ENCODE measurements at regions not wholly inside any gene's neighbourhood (a gene's known extent, or its start where the extent isn't known, plus 50 kb on each side); places are given as distances from the start of the nearest gene placed in this dataset.
A peak's percentile ranks its signal among the peaks of the same experiment; 100 is the strongest.

DNA sequence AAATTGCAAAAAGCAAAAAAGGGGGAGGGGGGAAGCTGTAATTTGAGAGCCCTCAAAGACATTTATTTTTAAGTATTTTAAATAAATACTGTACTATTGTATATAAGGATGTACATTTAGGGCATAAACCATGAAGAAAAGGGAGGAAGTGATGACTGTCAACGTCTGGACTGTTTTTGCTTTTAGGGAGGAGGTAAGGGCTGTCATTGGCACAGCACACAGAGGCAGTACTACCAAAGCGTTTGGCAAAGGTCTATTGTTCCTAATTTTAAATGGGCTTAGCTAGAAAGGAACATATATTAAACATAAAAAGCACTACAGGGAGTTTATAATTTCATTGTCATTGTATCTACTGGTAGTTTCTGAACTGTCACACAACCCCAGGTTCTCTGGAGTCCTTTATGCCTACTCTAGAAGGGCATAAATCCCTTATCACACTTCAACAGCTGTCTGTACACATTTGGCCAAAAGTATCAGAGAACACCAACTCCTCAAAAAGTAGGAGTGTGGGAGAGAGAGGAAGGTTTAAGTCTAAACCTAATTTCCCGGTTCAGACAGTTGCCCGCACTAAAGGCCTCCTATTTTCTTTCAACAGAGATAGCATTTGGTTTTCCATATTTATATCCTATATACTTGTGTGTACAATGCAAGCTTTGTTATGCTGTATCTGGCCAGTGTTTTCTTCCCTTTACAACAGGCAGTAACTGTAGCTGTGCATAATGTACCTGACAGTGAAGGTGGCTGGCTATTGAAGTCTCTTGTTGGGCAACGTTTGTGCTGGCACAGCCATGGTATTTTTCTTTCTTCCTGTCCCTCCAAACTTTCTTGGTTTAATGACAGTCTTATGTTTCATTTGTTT is 406.2 kb downstream of the KLF5 start:
- FAIRE-seq, result no peak
- no peak overlapping the region for H3K4me3 ChIP-seq (ENCODE audit: low read depth, low read length)
- no peaks in the 10 kb centered on the region for H3K27me3 ChIP-seq (ENCODE audit: control insufficient read depth, insufficient read depth, low read length)
- no peaks in the 10 kb centered on the region for H3K36me3 ChIP-seq (ENCODE audit: control insufficient read depth, insufficient read depth, low read length)
- TF ChIP-seq, protein P1, sequence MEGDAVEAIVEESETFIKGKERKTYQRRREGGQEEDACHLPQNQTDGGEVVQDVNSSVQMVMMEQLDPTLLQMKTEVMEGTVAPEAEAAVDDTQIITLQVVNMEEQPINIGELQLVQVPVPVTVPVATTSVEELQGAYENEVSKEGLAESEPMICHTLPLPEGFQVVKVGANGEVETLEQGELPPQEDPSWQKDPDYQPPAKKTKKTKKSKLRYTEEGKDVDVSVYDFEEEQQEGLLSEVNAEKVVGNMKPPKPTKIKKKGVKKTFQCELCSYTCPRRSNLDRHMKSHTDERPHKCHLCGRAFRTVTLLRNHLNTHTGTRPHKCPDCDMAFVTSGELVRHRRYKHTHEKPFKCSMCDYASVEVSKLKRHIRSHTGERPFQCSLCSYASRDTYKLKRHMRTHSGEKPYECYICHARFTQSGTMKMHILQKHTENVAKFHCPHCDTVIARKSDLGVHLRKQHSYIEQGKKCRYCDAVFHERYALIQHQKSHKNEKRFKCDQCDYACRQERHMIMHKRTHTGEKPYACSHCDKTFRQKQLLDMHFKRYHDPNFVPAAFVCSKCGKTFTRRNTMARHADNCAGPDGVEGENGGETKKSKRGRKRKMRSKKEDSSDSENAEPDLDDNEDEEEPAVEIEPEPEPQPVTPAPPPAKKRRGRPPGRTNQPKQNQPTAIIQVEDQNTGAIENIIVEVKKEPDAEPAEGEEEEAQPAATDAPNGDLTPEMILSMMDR (IDR thresholded peaks at IDR 0.05; ENCODE audit: insufficient read depth, low read length, severe bottlenecking), result no peak
- no peak for DNase-seq (ENCODE audit: low read depth)

DNA sequence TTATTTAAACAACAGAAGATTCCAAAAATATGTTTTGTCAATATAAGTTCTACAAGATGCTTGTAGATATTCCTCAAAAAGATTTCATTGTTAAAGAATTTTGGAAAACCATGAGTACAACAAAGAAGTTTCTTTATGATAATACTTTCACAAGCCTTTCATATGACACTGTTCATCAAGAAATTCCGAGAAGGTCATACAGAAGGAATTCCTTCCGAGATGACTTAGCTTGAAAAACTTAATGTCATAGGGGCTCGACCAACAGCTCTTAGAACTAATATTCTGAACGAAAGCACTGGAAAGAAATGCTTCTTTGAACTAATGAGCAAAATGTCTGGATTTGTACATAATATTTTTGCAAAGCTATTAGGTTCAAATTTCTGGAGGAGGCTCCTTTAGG is 403.4 kb downstream of the KLF5 start:
- FAIRE-seq, result no peak
- TF ChIP-seq, protein P1 (IDR thresholded peaks at IDR 0.05; ENCODE audit: insufficient read depth, low read length, severe bottlenecking), result no peak

DNA sequence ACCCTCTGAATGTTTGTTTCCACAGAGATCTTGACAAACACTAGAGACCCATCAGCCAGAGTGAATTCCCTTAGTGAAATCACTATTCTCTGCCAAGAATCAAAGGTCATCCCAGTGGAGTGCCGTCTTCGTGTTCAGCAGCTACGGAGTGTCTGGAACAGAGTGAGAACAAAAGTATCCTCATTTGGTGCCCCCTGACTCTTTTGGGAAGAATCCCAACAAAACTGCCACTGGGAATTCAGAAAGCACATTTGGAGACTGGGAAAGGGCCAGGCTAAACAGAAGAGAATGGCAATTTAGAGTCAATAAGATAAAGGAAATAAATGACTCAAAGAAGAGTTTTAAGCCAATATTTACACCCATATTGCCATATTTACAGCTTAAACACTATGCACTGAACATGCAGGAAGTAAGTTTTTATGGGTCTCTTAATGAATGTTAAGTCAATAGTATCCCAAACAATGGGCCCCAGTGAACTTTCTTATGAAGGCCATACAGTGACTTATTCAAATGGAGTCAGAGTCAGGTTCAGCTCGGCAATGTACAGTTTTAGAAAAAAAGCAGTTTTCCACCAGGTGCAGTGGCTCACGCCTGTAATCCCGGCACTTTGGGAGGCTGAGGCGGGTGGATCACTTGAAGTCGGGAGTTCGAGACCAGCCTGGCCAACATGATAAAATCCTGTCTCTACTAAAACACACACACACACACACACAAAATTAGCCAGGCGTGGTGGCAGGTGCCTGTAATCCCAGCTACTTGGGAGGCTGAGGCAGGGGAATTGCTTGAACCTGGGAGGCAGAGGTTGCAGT is 392.6 kb downstream of the KLF5 start:
- DNase-seq (ENCODE audit: low read depth), result no peak
- TF ChIP-seq, protein P1 (IDR thresholded peaks at IDR 0.05; ENCODE audit: insufficient read depth, low read length, severe bottlenecking), result no peak
- Histone ChIP-seq H3K27me3 (ENCODE audit: control insufficient read depth, insufficient read depth, low read length) (no peaks in the 10 kb centered on the region), H3K4me3 (ENCODE audit: low read depth, low read length) (no peak overlapping the region), H3K36me3 (ENCODE audit: control insufficient read depth, insufficient read depth, low read length) (no peaks in the 10 kb centered on the region)
- no peak for FAIRE-seq

More for the DNA sequence above, 403.4 kb downstream of the KLF5 start:
- Histone ChIP-seq H3K36me3 (ENCODE audit: control insufficient read depth, insufficient read depth, low read length) (no peaks in the 10 kb centered on the region), H3K4me3 (ENCODE audit: low read depth, low read length) (no peak overlapping the region), H3K27me3 (ENCODE audit: control insufficient read depth, insufficient read depth, low read length) (no peaks in the 10 kb centered on the region)
- DNase-seq (ENCODE audit: low read depth), result no peak

DNA sequence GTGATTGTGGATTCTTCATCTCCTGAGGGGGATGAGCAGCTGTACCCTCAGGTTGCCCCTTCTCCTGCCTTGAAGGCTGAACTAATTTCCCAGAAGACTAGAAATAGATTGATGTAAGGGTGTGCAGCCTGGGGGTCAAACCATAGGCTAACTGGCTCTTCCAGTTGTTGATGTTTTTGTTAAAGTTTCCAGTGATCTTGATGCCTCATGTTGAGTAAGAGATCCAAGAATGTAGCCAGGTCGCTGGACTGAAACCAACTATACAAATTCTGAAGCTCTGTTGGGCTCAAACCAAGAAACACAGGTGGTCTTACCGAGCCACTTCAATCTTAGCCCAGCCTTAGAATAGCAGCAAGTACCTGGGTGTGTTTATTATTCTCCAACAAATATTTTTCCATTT is 391.8 kb downstream of the KLF5 start:
- DNase-seq (ENCODE audit: low read depth) (peak; percentile 42), FAIRE-seq (no peak)
- Histone ChIP-seq H3K4me3 (ENCODE audit: low read depth, low read length) (no peak overlapping the region), H3K27me3 (ENCODE audit: control insufficient read depth, insufficient read depth, low read length) (no peaks in the 10 kb centered on the region), H3K36me3 (ENCODE audit: control insufficient read depth, insufficient read depth, low read length) (no peaks in the 10 kb centered on the region)
- TF ChIP-seq, protein P1 (IDR thresholded peaks at IDR 0.05; ENCODE audit: insufficient read depth, low read length, severe bottlenecking), result no peak

DNA sequence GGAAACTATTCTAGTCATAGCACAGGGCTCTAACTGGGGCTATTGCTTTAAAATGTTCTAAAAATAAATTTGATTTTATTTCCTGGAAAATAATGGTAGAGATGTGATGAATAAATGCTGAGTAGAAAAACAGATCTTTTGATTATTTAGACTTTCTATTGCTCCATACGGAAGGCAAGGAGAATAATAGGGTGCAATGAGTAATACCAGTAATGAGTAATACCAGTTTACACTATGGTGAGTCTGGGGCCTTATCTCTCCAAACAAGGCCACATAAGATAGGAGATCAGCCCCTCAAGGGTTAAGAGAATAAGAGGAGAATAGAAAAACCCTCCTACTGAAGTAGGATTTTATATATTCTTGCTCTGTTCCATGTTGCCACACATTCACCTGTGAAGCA is 390.4 kb downstream of the KLF5 start:
- Histone ChIP-seq H3K4me3 (ENCODE audit: low read depth, low read length) (no peak overlapping the region), H3K36me3 (ENCODE audit: control insufficient read depth, insufficient read depth, low read length) (no peaks in the 10 kb centered on the region), H3K27me3 (ENCODE audit: control insufficient read depth, insufficient read depth, low read length) (no peaks in the 10 kb centered on the region)
- DNase-seq (ENCODE audit: low read depth), result peak; percentile 90
- TF ChIP-seq, protein P1 (IDR thresholded peaks at IDR 0.05; ENCODE audit: insufficient read depth, low read length, severe bottlenecking), result no peak
- no peak for FAIRE-seq
